Activated CD4-positive, alpha-beta T cell treated with anti-CD3 and anti-CD28 coated beads, Interleukin-2, amount 50 U/mL, for 16 hours (primary cell): ENCODE measurements at regions not wholly inside any gene's neighbourhood (a gene's known extent, or its start where the extent isn't known, plus 50 kb on each side); places are given as distances from the start of the nearest gene placed in this dataset.
"Not testable (repeated sequence)": the region's sequence is repeated elsewhere in the genome, so short reads cannot be mapped to it uniquely, and the experiment has no call there.

Source experiments
- DNase-seq: peaks from one replicate; pipeline ENCODE4 v3.0.0-alpha.2; 2020

DNA sequence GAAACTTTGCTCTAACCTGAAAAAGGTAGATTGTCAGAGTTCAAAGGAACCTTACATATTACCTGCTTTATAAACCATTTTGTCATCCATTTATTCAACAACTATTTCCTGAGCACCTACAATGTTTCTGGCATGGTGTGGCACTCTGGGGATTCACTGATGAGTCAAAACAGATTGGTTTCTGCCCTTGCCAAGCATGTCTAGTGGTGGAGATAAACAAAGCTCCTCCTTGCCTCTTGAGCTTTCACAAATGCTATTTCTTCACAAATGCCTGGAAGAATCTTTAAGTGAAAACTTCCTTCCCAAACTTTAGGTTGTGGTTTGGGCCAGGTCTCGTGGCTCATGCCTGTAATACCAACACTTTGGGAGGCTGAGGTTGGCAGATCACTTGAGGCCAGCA is 85.1 kb upstream of the RELN start:
- DNase-seq: peak; percentile 1

DNA sequence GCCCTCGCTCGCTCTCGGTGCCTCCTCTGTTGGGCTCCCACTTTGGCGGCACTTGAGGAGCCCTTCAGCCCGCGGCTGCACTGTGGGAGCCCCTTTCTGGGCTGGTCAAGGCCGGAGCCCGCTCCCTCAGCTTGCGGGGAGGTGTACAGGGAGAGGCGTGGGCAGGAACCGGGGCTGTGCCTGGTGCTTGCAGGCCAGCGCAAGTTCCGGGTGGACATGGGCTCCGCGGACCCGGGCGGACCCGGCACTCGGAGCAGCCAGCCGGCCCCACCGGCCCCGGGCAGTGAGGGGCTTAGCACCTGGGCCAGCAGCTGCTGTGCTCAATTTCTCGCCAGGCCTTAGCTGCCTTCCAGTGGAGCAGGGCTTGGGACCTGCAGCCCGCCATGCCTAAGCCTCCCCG is 82.2 kb upstream of the RELN start:
- not testable (repeated sequence) for DNase-seq

DNA sequence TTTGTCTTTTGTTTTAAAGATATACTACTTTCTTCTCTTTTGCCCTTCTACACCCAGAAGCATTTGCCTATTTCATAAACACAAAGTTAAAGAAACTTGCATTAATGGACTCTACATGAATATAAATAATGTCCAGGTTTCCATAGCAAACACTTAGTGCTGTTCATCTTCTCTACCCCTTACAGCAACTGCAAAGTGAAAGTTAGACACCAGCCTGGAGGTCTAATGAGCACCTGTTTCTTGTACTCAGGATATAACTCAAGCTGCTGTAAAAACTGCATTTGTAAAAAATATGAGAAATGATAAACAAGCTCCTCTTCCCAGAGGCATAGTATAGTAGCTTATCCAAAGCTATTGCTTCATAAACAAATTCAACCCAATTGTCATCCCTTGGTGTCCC is 76.0 kb upstream of the RELN start:
- DNase-seq: no peak

DNA sequence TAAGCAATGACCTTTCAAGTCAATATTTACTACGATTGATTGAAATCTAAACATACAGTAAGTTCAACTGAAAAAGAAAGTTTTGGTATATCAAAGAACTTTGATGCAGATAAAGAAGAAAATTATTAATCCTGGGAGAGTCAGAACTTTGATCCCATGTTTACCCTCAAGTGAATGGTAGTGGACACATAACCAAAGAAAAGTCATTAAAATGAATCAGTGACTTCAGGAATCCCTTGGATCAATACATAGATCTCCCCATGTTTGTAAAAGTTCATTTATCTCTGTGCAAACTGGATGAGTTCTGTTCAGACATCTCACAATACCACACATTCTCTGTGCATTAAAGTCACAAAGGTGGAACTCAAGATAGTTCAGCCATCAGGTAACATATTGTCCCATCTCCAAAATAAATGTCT is 75.5 kb upstream of the RELN start:
- no peak for DNase-seq

DNA sequence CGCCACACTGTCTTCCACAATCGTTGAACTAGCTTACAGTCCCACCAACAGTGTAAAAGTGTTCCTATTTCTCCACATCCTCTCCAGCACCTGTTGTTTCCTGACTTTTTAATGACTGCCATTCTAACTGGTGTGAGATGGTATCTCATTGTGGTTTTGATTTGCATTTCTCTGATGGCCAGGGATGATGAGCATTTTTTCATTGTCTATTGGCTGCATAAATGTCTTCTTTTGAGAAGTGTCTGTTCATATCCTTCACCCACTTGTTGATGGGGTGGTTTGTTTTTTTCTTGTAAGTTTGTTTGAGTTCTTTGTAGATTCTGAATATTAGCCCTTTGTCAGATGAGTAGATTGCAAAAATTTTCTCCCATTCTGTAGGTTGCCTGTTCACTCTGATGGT is 74.3 kb upstream of the RELN start:
- not testable (repeated sequence) for DNase-seq

DNA sequence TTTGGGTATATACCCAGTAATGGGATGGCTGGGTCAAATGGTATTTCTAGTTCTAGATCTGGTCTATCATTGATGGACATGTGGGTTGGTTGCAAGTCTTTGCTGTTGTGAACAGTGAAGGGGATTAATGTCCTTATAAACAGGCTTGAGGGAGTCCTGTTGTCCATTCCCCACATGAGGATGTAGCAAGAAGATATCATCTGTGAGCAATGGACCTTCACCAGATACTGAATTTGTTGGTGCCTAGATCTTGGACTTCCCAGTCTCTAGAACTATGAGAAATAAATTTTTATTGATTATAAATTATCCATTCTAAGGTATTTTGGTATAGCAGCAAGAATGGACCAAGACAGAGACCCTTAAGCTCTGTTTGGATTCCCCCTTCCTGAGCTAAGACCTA is 72.2 kb upstream of the RELN start:
- DNase-seq: no peak

DNA sequence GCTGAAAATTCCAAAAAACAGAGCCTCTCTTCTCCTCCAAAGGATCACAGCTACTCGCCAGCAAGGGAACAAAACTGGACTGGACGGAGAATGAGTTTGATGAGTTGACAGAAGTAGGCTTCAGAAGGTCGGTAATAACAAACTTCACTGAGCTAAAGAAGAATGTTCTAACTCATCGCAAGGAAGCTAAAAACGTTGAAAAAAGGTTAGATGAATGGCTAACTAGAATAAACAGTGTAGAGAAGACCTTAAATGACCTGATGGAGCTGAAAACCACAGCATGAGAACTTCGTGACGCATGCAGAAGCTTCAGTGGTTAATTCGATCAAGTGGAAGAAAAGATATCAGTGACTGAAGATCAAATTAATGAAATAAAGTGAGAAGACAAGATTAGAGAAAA is 70.4 kb upstream of the RELN start:
- DNase-seq: not testable (repeated sequence)

DNA sequence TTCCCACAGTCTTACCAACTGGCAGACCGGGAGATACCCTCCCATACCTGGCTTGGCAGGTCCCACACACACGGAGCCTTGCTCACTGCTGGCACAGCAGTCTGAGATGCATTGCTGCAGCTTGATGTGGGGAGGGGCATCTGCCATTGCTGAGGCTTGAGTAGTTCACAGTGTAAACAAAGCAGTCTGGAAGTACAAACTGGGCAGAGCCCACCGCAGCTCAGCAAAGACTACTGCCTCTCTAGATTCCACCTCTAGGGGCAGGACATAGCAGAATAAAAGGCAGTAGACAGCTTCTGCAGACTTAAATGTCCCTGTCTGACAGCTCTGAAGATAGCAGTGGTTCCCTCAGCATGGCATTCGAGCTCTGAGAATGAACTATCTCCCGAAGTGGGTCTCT is 69.6 kb upstream of the RELN start:
- no peak for DNase-seq

DNA sequence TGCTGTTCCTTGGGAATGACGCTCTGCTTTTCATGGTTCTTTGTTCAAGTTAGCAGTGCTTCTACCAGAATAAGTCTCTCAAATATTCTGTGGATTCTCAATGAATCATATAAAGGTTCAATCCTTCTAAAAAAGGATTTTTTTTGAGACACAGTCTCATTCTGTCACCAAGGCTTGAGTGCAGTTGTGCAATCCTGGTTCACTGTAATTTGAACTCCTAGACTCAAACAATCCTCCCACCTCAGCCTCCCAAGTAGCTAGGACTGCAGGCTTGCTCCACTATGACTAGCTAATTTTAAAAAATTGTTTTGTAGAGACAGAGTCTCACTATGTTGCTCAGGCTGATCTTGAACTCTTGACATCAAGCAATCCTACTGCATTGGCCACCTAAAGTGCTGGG is 64.9 kb upstream of the RELN start:
- DNase-seq: no peak

DNA sequence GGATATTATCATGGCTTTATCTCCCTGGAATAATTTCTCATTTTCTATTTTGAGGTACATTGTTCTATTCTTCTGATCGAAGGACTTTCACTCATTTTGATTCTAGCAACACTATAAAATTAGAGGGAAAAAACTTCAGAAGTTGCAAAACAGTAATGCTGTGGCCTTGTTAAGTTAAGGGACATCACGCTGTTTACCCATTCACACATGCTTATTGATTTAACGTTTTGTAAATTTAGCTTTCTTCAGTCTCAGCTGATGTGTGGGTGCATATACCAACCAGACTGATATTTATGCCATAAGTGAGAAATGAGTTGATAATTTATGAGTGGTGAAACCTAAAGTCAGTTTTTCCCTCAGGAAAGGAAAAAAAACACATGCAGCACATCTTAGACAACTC is 63.5 kb upstream of the RELN start:
- no peak for DNase-seq

DNA sequence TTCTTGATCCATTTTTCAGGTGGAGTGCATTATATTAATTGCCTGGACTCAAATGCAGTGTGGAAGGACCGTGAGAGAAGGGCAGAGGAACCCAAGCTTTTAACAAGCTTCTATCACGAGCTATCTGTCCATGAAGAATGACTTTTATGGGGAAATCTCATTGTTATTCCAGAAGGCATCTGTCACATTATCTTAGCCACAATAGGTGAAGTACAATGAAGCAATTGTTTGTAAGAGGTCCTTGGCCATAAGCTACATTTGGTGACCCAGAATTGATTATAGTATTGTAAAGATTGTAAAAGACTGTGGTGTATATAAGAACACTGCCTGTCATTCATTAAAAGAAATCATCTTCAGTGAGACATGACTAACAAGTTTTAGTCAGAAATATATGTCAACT is 58.6 kb upstream of the RELN start:
- no peak for DNase-seq

DNA sequence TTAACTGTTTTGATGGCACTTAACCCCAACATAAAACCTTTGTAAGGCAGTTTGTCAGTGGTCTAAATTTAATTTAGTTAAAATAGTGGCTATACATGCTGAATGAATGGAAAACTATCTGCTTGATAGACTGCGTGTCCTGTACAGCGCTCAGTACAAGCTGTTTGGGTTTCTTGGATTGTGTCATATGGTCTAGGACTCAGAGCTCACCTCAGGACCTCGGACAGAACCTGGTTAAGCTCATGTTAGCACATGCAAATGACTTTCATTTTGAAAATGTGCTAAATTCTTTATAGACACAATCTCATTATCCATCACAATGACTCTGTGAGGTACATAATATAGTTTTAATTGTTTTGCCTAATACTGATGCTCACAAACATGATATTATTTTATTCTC is 55.7 kb upstream of the RELN start:
- DNase-seq: no peak

DNA sequence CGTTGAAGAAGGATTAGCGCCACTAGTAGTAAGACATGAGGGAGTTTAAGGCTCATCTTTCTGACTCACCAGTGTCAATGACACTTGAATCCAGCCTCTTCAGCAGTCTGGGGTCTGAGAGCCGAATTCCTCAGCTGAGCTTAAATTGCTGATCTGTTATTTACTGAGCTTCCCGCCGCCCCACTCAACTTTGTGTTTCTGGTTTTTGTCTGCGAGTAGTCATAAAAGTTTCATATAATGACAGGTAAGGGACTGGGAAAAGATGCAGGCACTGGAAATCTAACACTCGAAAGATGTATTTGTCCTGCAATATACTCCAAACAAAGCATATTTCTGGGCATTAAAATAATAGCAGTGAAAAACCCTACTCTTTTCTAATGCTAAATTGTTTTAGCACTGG is 51.2 kb upstream of the RELN start:
- no peak for DNase-seq

DNA sequence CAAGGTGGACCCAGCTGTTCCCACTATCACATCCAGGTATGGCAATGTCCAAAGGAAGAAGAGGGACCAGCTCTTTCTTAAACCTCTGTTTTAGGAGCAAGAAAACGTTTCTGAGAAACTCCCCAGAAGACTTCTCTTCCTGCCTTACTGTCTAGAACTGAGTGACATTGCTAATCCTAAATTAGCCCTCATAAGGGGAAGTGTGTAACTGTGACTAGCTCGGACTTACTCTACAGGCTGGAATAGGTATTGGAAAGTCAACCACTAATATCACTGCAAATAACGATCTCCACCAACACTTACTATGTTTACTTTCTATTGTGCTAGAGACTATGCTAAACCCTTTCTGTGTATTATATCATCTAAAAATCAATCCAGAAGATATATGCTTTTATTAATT is 49.9 kb upstream of the RELN start:
- no peak for DNase-seq
